ENCODE measurements at regions not wholly inside any gene's neighbourhood (a gene's known extent, or its start where the extent isn't known, plus 50 kb on each side); places are given as distances from the start of the nearest gene placed in this dataset.

- TF ChIP-seq POLR2AphosphoS5 (IDR thresholded peaks at IDR 0.05) (no peak), POLR2A (IDR thresholded peaks at IDR 0.05) (no peak), EP300 (IDR thresholded peaks at IDR 0.05) (no peak)
- TF ChIP-seq, protein P1, sequence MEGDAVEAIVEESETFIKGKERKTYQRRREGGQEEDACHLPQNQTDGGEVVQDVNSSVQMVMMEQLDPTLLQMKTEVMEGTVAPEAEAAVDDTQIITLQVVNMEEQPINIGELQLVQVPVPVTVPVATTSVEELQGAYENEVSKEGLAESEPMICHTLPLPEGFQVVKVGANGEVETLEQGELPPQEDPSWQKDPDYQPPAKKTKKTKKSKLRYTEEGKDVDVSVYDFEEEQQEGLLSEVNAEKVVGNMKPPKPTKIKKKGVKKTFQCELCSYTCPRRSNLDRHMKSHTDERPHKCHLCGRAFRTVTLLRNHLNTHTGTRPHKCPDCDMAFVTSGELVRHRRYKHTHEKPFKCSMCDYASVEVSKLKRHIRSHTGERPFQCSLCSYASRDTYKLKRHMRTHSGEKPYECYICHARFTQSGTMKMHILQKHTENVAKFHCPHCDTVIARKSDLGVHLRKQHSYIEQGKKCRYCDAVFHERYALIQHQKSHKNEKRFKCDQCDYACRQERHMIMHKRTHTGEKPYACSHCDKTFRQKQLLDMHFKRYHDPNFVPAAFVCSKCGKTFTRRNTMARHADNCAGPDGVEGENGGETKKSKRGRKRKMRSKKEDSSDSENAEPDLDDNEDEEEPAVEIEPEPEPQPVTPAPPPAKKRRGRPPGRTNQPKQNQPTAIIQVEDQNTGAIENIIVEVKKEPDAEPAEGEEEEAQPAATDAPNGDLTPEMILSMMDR (IDR thresholded peaks at IDR 0.05), result no peak
These were observed 89.5 kb upstream of the PAX2 start for GRCh38 chr10:100655760-100656421.
